ENCODE measurements at regions not wholly inside any gene's neighbourhood (a gene's known extent, or its start where the extent isn't known, plus 50 kb on each side); places are given as distances from the start of the nearest gene placed in this dataset.
A peak's percentile ranks its signal among the peaks of the same experiment; 100 is the strongest.

- no peak for TF ChIP-seq TAF1 (IDR thresholded peaks at IDR 0.05; ENCODE audit: low read depth)
- no peak for TF ChIP-seq EP300 (conservative IDR thresholded peaks at IDR 0.05; ENCODE audit: poor library complexity, severe bottlenecking)
- TF ChIP-seq POLR2AphosphoS5 (IDR thresholded peaks at IDR 0.05) = no peak
- TF ChIP-seq CTCF (IDR thresholded peaks at IDR 0.05; ENCODE audit: poor library complexity, severe bottlenecking) = peak; percentile 68
- TF ChIP-seq MXI1 (conservative IDR thresholded peaks at IDR 0.05; ENCODE audit: poor library complexity, severe bottlenecking) = no peak
- no peak for TF ChIP-seq EZH2 (IDR thresholded peaks at IDR 0.05; ENCODE audit: borderline replicate concordance, insufficient read depth, low read length, poor library complexity, severe bottlenecking)
- peak; percentile 68 for TF ChIP-seq RAD21 (conservative IDR thresholded peaks at IDR 0.05)
- TF ChIP-seq, protein P1, sequence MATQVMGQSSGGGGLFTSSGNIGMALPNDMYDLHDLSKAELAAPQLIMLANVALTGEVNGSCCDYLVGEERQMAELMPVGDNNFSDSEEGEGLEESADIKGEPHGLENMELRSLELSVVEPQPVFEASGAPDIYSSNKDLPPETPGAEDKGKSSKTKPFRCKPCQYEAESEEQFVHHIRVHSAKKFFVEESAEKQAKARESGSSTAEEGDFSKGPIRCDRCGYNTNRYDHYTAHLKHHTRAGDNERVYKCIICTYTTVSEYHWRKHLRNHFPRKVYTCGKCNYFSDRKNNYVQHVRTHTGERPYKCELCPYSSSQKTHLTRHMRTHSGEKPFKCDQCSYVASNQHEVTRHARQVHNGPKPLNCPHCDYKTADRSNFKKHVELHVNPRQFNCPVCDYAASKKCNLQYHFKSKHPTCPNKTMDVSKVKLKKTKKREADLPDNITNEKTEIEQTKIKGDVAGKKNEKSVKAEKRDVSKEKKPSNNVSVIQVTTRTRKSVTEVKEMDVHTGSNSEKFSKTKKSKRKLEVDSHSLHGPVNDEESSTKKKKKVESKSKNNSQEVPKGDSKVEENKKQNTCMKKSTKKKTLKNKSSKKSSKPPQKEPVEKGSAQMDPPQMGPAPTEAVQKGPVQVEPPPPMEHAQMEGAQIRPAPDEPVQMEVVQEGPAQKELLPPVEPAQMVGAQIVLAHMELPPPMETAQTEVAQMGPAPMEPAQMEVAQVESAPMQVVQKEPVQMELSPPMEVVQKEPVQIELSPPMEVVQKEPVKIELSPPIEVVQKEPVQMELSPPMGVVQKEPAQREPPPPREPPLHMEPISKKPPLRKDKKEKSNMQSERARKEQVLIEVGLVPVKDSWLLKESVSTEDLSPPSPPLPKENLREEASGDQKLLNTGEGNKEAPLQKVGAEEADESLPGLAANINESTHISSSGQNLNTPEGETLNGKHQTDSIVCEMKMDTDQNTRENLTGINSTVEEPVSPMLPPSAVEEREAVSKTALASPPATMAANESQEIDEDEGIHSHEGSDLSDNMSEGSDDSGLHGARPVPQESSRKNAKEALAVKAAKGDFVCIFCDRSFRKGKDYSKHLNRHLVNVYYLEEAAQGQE (IDR thresholded peaks at IDR 0.05; ENCODE audit: borderline replicate concordance) = no peak
- peak; percentile 71 for TF ChIP-seq SMC3 (conservative IDR thresholded peaks at IDR 0.05; ENCODE audit: poor library complexity)
- Histone ChIP-seq H3K9me3 (ENCODE audit: low read length) (no peaks in the 10 kb centered on the region), H3K4me2 (ENCODE audit: low read length) (no peak overlapping the region), H3K4me3 (ENCODE audit: low read length) (no peak overlapping the region), H3K79me2 (replicated peaks; ENCODE audit: insufficient read depth, low read length) (no peaks in the 10 kb centered on the region), H4K20me1 (ENCODE audit: insufficient read depth) (no peaks in the 10 kb centered on the region), H3F3A (ENCODE audit: insufficient read depth, low read length, poor library complexity, severe bottlenecking) (no peaks in the 10 kb centered on the region), H3K36me3 (ENCODE audit: insufficient read depth, low read length) (no peaks in the 10 kb centered on the region), H3K9ac (ENCODE audit: low read length) (no peak overlapping the region), H3K9me2 (ENCODE audit: insufficient read depth, low read length) (no peaks in the 10 kb centered on the region), H3K27me3 (ENCODE audit: insufficient read depth, low read depth, low read length) (no peaks in the 10 kb centered on the region), H3K27ac (ENCODE audit: low read length) (no peak overlapping the region), H2AFZ (ENCODE audit: low read depth, low read length) (no peak overlapping the region)
Measured at GRCh38 chr2:162890690-162891311, 52.2 kb upstream of the KCNH7 start.

GRCh38 chr2:162888652-162889051, 50.1 kb upstream of the KCNH7 start:
- Histone ChIP-seq H4K20me1 (ENCODE audit: insufficient read depth) (no peaks in the 10 kb centered on the region), H3K9me3 (ENCODE audit: low read length) (no peaks in the 10 kb centered on the region), H3F3A (ENCODE audit: insufficient read depth, low read length, poor library complexity, severe bottlenecking) (no peaks in the 10 kb centered on the region), H3K36me3 (ENCODE audit: insufficient read depth, low read length) (no peaks in the 10 kb centered on the region), H3K9ac (ENCODE audit: low read length) (no peak overlapping the region), H3K27ac (ENCODE audit: low read length) (no peak overlapping the region), H3K4me2 (ENCODE audit: low read length) (no peak overlapping the region), H2AFZ (ENCODE audit: low read depth, low read length) (no peak overlapping the region), H3K9me2 (ENCODE audit: insufficient read depth, low read length) (no peaks in the 10 kb centered on the region), H3K27me3 (ENCODE audit: insufficient read depth, low read depth, low read length) (no peaks in the 10 kb centered on the region), H3K79me2 (replicated peaks; ENCODE audit: insufficient read depth, low read length) (no peaks in the 10 kb centered on the region), H3K4me3 (ENCODE audit: low read length) (no peak overlapping the region)
- TF ChIP-seq SMC3 (conservative IDR thresholded peaks at IDR 0.05; ENCODE audit: poor library complexity) = no peak
- no peak for TF ChIP-seq RAD21 (conservative IDR thresholded peaks at IDR 0.05)
- TF ChIP-seq CTCF (IDR thresholded peaks at IDR 0.05; ENCODE audit: poor library complexity, severe bottlenecking) = no peak
- TF ChIP-seq, protein P1 (IDR thresholded peaks at IDR 0.05; ENCODE audit: borderline replicate concordance) = no peak
- TF ChIP-seq TAF1 (IDR thresholded peaks at IDR 0.05; ENCODE audit: low read depth) = no peak
- no peak for TF ChIP-seq EZH2 (IDR thresholded peaks at IDR 0.05; ENCODE audit: borderline replicate concordance, insufficient read depth, low read length, poor library complexity, severe bottlenecking)
- no peak for TF ChIP-seq MXI1 (conservative IDR thresholded peaks at IDR 0.05; ENCODE audit: poor library complexity, severe bottlenecking)
- TF ChIP-seq POLR2AphosphoS5 (IDR thresholded peaks at IDR 0.05) = no peak
- TF ChIP-seq EP300 (conservative IDR thresholded peaks at IDR 0.05; ENCODE audit: poor library complexity, severe bottlenecking) = no peak
